ENCODE measurements at regions not wholly inside any gene's neighbourhood (a gene's known extent, or its start where the extent isn't known, plus 50 kb on each side); places are given as distances from the start of the nearest gene placed in this dataset.
"Not testable (repeated sequence)": the region's sequence is repeated elsewhere in the genome, so short reads cannot be mapped to it uniquely, and the experiment has no call there.

- H3F3A ChIP-seq (replicated peaks; ENCODE audit: insufficient read depth); H3K79me2 ChIP-seq (ENCODE audit: insufficient read depth); DNase-seq; H3K9me2 ChIP-seq; H3K27me3 ChIP-seq (ENCODE audit: insufficient read depth); H3K36me3 ChIP-seq (replicated peaks in 1 of 2; ENCODE audit: control insufficient read depth in 1 of 2, insufficient read depth in 2 of 2, low read length in 1 of 2); H4K20me1 ChIP-seq (ENCODE audit: insufficient read depth); POLR2A ChIA-PET; H3K9me3 ChIP-seq; H3K4me3 ChIP-seq (ENCODE audit: low read depth in 2 of 2, low read length in 1 of 2); H3K4me2 ChIP-seq; H2AFZ ChIP-seq (ENCODE audit: low read depth); H3K9ac ChIP-seq; H3K4me1 ChIP-seq (ENCODE audit: control insufficient read depth in 1 of 2, insufficient read depth in 2 of 2, low read depth in 1 of 2, low read length in 1 of 2); H3K27ac ChIP-seq (ENCODE audit: low read depth in 2 of 2, low read length in 1 of 2): not testable (repeated sequence)
- 66% methylated on average over 5 of the region's 5 CpGs for WGBS (ENCODE audit: low lambda C conversion rate)
- CTCF ChIA-PET: interaction anchor here (0.7 kb wide), 1 partner anchor 1263 kb away, joined by 3 read pairs; no protein-coding TSS in a partner anchor
Measured at GRCh38 chr5:62221881-62222280, 84.1 kb upstream of the KIF2A start.

- H3K4me3 ChIP-seq (ENCODE audit: low read depth in 2 of 2, low read length in 1 of 2); H3K4me1 ChIP-seq (ENCODE audit: control insufficient read depth in 1 of 2, insufficient read depth in 2 of 2, low read depth in 1 of 2, low read length in 1 of 2); POLR2A ChIA-PET; H3K9me3 ChIP-seq; DNase-seq; H3K4me2 ChIP-seq; H3K27me3 ChIP-seq (ENCODE audit: insufficient read depth); H4K20me1 ChIP-seq (ENCODE audit: insufficient read depth); CTCF ChIA-PET; H3K79me2 ChIP-seq (ENCODE audit: insufficient read depth); H2AFZ ChIP-seq (ENCODE audit: low read depth); H3K27ac ChIP-seq (ENCODE audit: low read depth in 2 of 2, low read length in 1 of 2); H3K9ac ChIP-seq; H3F3A ChIP-seq (replicated peaks; ENCODE audit: insufficient read depth); H3K36me3 ChIP-seq (replicated peaks in 1 of 2; ENCODE audit: control insufficient read depth in 1 of 2, insufficient read depth in 2 of 2, low read length in 1 of 2); H3K9me2 ChIP-seq: not testable (repeated sequence)
- WGBS (ENCODE audit: low lambda C conversion rate): 57% methylated on average over 2 of the region's 2 CpGs
Measured at GRCh38 chr5:62222305-62222704, 83.7 kb upstream of the KIF2A start.

GRCh38 chr5:62223312-62223670 is 82.7 kb upstream of the KIF2A start:
- not testable (repeated sequence) for H3K4me2 ChIP-seq

More at GRCh38 chr5:62223312-62223670, 82.7 kb upstream of the KIF2A start:
- not testable (repeated sequence) for H3K9me3 ChIP-seq; H3K4me1 ChIP-seq (ENCODE audit: control insufficient read depth in 1 of 2, insufficient read depth in 2 of 2, low read depth in 1 of 2, low read length in 1 of 2); H3K9me2 ChIP-seq; H3K27me3 ChIP-seq (ENCODE audit: insufficient read depth); H3F3A ChIP-seq (replicated peaks; ENCODE audit: insufficient read depth); H3K9ac ChIP-seq; DNase-seq; H3K36me3 ChIP-seq (replicated peaks in 1 of 2; ENCODE audit: control insufficient read depth in 1 of 2, insufficient read depth in 2 of 2, low read length in 1 of 2); H3K27ac ChIP-seq (ENCODE audit: low read depth in 2 of 2, low read length in 1 of 2); H3K79me2 ChIP-seq (ENCODE audit: insufficient read depth); H4K20me1 ChIP-seq (ENCODE audit: insufficient read depth)
- TF ChIP-seq, protein P1, sequence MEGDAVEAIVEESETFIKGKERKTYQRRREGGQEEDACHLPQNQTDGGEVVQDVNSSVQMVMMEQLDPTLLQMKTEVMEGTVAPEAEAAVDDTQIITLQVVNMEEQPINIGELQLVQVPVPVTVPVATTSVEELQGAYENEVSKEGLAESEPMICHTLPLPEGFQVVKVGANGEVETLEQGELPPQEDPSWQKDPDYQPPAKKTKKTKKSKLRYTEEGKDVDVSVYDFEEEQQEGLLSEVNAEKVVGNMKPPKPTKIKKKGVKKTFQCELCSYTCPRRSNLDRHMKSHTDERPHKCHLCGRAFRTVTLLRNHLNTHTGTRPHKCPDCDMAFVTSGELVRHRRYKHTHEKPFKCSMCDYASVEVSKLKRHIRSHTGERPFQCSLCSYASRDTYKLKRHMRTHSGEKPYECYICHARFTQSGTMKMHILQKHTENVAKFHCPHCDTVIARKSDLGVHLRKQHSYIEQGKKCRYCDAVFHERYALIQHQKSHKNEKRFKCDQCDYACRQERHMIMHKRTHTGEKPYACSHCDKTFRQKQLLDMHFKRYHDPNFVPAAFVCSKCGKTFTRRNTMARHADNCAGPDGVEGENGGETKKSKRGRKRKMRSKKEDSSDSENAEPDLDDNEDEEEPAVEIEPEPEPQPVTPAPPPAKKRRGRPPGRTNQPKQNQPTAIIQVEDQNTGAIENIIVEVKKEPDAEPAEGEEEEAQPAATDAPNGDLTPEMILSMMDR (IDR thresholded peaks at IDR 0.05): peak; percentile 64
- TF ChIP-seq SMC3 (IDR thresholded peaks at IDR 0.05; ENCODE audit: low read depth, low read length) (peak; percentile 15; the same call in 1 of the 2 replicates), RAD21 (IDR thresholded peaks at IDR 0.05; ENCODE audit: low read length) (peak; percentile 43)
- Histone ChIP-seq H2AFZ (ENCODE audit: low read depth) (peak overlapping the region; percentile 22; the same call in 1 of the 2 replicates), H3K4me3 (ENCODE audit: low read depth in 2 of 2, low read length in 1 of 2) (peak overlapping the region in 1 of 2 experiments; percentile 35; a peak in 2 of 4 replicates)
- CTCF ChIA-PET: interaction anchor here (1.8 kb wide), 1 partner anchor 180 kb away, joined by 7 read pairs; the partner anchor contains the start of gene DIMT1
- POLR2A ChIA-PET: interaction anchor here (0.7 kb wide), 2 partner anchors 82 to 148 kb away, joined by 3 read pairs; partner anchors contain the start of gene KIF2A
- 0% methylated on average over 7 of the region's 9 CpGs for WGBS (ENCODE audit: low lambda C conversion rate)
